ENCODE measurements at regions not wholly inside any gene's neighbourhood (a gene's known extent, or its start where the extent isn't known, plus 50 kb on each side); places are given as distances from the start of the nearest gene placed in this dataset.

DNA sequence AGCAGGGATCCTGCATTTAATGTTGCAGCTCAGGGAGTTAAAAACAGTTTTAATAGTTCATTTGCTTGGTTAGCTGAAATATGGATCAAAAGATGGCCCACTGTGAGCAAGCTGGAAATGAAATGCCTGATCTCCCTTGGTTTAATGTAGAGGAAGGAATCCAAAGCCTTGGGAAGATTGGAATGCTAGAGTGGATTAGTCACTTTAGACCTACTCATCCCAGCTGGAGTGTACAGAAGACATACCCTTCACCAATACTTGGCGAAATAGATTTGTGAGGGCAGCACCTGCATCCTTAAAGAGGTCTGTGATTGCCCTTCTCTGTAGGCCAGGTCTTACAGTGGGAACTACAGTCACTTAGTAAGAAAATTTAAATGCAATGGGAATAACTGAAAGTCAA is 58.0 kb upstream of the KRAS start:
- TF ChIP-seq, protein P1, sequence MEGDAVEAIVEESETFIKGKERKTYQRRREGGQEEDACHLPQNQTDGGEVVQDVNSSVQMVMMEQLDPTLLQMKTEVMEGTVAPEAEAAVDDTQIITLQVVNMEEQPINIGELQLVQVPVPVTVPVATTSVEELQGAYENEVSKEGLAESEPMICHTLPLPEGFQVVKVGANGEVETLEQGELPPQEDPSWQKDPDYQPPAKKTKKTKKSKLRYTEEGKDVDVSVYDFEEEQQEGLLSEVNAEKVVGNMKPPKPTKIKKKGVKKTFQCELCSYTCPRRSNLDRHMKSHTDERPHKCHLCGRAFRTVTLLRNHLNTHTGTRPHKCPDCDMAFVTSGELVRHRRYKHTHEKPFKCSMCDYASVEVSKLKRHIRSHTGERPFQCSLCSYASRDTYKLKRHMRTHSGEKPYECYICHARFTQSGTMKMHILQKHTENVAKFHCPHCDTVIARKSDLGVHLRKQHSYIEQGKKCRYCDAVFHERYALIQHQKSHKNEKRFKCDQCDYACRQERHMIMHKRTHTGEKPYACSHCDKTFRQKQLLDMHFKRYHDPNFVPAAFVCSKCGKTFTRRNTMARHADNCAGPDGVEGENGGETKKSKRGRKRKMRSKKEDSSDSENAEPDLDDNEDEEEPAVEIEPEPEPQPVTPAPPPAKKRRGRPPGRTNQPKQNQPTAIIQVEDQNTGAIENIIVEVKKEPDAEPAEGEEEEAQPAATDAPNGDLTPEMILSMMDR (conservative IDR thresholded peaks at IDR 0.05 in 1 of 2, IDR thresholded peaks at IDR 0.05 in 1 of 2; ENCODE audit: extremely low read depth in 1 of 2, insufficient read depth in 1 of 2, low read depth in 1 of 2, low read length in 2 of 2): no peak
- TF ChIP-seq EZH2 (IDR thresholded peaks at IDR 0.05; ENCODE audit: borderline replicate concordance, low read length): no peak
